HG02981 (cell line): ENCODE measurements at regions not wholly inside any gene's neighbourhood (a gene's known extent, or its start where the extent isn't known, plus 50 kb on each side); places are given as distances from the start of the nearest gene placed in this dataset.
"Not testable (repeated sequence)": the region's sequence is repeated elsewhere in the genome, so short reads cannot be mapped to it uniquely, and the experiment has no call there.

Experiments
- ATAC-seq: cut with Tn5 transposase; IDR thresholded peaks from one replicate; pipeline ENCODE4 v1.9.1; 2021; ENCODE audit warnings: mild to moderate bottlenecking, moderate library complexity; ENCODE audit not compliant: unreplicated experiment

DNA sequence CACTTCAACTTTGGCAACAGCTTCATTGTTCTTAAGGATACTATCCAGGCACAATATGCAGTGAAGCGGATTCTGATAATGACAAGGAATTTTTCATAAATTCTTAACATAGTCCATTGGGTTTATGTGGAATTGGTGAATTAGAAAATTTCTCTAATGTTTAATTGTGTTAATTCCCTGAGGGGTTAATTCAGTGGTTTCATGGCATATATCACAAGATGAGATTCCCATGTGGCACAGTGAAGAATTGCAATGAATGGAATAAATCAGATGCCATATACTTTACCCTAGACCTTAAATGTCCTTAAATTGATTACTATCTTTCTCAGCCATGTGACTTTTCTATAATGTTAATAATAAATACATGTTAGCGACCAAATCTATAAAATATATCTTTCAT is 1244.1 kb downstream of the ROBO2 start:
- no peak for ATAC-seq

DNA sequence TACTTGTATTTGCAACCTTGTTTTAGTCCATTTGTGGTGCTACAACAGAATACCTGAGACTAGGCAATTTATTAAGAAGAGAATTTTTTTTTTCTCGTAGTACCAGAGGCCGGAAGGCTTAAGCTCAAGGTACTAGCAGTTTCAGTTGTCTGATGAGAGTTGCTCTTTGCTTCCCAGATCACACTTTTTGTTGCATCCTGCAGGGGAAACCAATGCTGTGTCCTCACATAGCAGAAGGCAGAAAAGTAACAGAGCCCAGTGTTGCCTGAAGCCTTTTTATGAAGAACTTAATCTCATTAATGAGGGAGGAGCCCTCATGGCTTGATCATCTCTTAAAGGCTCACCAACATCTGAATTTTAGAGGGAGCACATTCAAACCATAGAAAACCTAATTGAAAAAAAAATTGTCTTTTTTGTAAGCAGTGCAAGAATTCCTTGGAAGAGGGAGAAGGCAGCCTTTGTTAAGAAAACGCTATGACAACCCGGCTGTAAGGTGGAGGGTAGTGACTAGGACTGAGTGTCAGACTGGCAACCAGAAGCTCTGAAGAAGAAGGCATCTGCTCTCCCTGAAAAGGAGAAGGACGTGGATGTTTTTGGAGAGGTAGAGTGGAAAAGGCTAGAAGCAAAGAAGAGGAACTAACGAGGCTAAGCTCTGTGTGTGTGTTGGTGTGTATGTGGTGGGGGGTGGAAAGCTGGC is 1245.3 kb downstream of the ROBO2 start:
- ATAC-seq: no peak

DNA sequence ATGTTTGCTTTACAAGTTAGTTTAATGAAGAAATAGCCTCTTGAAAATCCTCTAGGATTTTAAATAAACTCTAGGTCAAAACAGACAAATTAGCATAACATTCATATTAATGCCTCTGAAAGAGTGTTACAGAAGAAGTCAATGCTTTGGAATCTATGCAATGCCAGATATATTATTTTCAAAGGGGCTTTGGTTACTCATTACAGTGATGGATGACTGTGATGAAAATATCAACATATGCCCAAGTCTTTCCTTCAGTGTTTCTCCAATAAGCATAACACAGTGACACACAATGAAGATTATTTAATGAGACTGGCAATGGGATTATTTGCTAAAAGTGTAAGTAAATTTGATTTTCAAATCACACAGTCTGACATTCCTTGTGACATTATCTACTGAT is 1247.2 kb downstream of the ROBO2 start:
- no peak for ATAC-seq

- no peak for ATAC-seq
Measured at GRCh38 chr3:78293284-78293683, 1253.4 kb downstream of the ROBO2 start.

DNA sequence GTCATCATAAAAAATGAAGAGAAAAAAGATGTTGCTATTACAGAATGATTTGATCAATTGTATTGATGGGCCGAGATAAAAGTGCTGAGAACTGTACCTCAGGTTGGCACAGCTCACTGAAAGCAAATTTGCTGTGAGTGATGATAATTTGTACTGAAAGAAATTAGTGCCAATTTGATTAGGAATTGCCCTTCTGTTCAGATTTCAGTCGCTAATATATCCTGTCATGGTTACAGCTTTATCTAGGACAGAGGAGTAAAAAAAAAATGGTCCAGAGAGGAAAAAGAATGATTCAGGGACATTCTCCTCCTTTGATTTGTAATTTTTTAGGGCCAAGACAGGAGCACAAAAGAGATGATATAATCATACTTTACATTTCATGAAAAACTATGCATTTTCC is 1264.2 kb downstream of the ROBO2 start:
- ATAC-seq: no peak

GRCh38 chr3:78312851-78313250 is 1273.0 kb downstream of the ROBO2 start:
- no peak for ATAC-seq

DNA sequence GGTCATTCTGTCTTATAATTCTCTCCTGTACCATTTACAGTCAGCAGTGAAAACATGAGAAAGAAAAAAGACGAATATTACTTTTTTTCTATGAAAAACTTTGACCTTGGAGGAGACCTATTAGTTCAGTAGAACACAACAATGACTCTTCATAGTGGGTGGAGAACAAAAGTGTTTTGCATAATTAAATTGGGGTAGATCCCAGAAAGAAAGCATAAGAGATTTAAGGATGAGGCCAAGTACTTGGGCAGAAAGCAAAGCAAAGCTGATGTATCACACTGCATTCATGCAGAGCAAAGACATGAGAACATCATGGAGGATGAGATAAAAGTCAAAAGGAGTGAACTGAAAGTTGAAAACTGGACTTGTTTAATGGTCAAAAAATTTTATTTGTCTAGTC is 1273.4 kb downstream of the ROBO2 start:
- no peak for ATAC-seq

DNA sequence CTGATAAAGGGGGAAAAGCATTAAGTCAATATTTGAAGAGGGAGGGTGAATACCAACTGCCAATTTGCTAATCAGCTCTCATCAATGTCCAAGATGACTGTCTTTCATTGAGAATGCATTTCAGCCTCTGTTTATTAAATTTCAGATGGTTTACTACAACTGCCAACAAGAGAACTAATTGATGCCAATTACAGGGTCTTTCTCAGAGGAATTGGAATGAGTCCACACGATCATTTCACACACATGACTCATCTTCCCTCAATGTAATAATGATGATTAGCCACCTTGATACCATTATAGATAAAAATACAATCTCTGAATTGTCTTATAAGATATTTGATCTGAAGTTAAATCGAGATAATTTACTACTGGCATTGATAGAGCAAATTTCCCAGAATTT is 1274.4 kb downstream of the ROBO2 start:
- no peak for ATAC-seq

DNA sequence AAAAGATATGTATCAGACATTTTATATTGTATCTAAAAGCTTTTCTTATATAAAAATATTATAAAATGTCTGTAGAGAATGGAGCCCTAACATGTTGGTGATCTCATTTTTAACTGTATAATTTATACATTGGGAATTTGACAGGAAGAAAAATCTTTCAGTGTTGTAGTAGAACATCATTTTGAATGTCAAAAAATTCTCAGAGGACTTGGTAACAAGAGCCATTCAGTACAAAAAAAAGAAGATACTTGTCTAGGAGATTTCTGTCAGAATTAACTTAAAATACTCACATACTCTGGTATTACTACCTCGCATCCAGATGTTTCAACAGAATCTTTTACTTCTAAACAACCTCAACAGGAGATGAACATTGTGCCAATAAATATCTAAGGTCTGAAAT is 1277.9 kb downstream of the ROBO2 start:
- no peak for ATAC-seq

DNA sequence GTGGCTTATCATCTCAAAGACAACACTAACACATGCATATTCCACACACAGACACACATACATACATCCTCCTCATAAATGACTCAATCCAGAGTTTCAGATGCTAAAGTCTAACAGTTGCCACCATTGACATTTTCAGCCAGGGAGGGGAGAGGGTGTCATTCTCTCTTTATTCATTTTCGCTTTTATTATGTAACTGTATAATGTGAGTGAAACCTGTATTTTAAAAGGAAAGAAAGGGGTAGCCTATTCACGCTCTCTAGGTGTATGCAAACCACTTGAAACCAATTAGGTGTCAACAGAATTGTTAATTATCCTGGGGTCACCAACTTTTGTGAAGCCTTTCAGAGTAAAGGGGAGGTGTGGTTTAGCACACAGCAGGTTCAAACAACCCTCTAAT is 1282.9 kb downstream of the ROBO2 start:
- ATAC-seq: no peak

GRCh38 chr3:78337801-78338211 is 1297.9 kb downstream of the ROBO2 start:
- no peak for ATAC-seq

DNA sequence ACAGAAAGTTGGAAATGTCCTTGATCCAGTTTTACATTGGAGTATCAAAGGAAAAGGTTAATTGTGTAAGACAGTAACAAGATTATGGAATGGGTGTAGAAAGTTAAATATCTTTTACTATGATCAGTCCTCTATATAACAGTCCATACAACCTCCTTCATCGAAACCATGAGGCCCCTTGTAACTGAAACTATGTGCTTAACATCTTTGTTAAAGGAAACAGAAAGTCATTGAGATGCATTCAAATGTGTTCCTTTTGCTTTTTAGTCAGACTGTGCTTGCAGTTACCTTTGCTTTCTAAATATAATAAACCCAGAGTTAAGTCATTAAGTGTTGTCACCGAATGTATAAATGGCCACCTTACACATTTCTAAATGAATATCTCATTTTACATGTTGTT is 1298.5 kb downstream of the ROBO2 start:
- ATAC-seq: no peak

DNA sequence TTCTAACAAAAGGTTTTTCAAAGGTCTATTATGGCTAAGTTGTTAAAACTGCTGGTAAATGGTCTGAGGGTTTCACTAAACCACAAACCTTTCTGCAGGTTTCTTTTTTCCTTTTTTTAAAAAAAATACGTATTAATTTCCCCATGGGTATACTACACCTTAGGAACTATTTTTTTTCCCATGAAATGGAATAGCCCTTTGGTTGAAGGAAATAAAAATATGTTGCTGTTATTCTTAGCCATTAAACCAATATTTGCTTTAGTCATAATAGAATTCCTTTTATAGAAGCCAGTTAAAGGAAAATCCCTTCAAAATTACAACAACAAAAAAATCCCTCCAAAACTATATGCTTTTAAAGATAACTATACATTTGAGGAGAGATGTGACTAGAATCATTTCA is 1303.3 kb downstream of the ROBO2 start:
- ATAC-seq: no peak

- not testable (repeated sequence) for ATAC-seq
Measured at GRCh38 chr3:78344267-78344666, 1304.4 kb downstream of the ROBO2 start.

DNA sequence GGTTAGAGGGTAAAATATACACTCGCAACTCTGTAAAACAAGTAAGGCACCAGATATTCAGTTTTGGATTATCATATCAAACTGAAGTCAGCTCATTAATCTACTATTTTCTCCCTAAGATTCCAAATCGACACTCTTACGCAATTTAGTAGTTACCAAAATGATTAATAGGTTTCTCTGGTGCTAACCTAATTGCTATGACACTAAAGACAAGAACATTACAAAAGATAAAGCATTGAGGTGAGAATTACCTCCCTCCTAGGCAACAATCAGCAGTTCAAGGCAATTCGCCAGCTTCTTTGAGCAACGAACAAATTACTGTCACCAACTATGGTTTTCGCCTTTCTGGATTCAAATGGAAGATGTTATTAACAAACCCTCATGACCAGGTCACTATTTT is 1305.0 kb downstream of the ROBO2 start:
- no peak for ATAC-seq

DNA sequence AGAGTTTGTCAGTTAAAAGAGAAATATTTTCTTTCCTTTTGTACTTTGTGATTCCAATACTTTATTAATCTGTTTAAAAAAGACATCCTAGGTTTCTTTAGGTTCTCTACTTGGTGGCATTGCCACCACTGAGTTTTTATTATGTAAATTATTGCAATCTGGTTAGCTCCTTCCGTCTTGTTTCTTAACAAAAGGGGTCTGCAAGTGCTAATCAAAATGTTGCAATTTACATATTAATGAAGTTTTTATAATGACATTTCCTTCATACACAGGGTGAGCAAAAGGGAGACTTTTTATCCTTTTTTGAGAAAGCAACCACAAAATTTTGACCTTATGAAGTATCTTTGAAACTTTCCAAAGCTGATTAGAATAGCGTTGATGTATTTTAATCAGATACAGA is 1307.3 kb downstream of the ROBO2 start:
- ATAC-seq: no peak

- no peak for ATAC-seq
Measured at GRCh38 chr3:78348664-78349063, 1308.8 kb downstream of the ROBO2 start.

DNA sequence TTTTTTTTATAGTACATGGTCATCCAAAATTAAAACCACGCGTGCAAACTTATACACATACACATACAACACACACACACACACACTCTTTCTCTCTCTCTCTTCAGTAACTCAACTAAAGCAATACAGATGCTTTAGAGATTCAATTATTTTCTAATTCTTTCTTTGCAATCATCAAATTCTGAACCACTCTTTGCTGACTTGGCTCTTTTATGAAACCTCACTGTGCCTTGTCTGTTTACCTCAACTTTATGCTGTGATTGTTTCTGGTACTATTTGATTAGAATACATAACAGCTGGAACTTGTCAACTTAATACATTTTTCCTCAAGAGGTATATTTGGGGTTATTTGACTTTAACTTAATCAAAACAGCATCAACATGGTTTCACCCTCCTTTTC is 1309.7 kb downstream of the ROBO2 start:
- ATAC-seq: no peak

DNA sequence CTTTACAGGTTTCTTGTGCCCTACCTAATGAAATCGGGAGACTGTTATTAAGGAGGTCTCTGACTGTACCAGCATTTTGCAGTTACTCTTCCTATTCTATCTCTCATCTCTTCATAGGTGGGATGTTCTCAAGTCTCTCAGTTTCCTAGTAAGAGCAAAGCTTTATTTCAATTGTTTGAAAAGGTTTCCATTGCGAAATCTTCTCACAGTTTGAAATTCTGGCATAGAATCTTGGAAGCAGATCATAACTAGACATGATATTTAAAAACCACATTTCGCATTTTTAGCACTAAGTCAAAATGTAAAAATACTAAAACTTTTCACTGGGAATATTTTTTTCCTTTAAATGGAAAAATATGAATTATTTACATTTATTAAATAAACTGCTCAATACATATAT is 1311.4 kb downstream of the ROBO2 start:
- ATAC-seq: no peak

- ATAC-seq: no peak
Measured at GRCh38 chr3:78353231-78353630, 1313.3 kb downstream of the ROBO2 start.

DNA sequence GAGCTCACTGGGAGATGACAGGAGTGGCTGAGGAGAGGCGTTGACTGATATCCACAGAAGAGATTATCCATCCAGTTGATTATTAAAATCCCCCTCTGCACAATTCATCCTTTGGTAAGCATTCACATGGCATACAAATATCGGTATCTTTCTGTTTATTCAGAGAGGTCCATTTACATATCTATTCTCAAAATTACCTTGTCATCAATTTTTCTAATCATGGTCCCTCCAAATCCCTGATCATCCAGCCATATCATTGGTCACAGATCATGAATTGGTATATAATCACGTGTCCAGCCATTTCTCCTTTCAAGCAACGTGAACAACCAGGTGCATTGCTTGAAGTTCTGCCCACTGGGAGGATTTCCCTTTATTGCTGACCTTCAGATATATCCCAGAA is 1321.0 kb downstream of the ROBO2 start:
- no peak for ATAC-seq

GRCh38 chr3:78368636-78369345 is 1328.9 kb downstream of the ROBO2 start:
- ATAC-seq: no peak

DNA sequence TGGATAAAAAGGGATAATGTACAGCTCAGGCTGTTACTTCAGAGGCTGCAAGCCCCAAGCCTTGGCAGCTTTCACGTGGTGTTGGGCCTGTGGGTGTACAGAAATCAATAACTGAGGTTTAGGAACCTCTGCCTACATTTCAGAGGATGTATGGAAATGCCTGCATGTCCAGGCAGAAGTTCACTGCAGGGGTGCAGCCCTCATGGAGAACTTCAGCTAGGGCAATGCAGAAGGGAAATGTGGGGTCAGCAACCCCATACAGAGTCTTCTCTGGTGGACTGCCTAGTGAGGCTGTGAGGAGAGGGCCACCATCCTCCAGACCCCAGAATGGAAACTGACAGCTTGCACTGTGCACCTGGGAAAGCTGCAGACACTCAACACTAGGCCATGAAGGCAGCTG is 1350.3 kb downstream of the ROBO2 start:
- ATAC-seq: no peak
